ENCODE measurements at regions not wholly inside any gene's neighbourhood (a gene's known extent, or its start where the extent isn't known, plus 50 kb on each side); places are given as distances from the start of the nearest gene placed in this dataset.
"Not testable (repeated sequence)": the region's sequence is repeated elsewhere in the genome, so short reads cannot be mapped to it uniquely, and the experiment has no call there.

DNA sequence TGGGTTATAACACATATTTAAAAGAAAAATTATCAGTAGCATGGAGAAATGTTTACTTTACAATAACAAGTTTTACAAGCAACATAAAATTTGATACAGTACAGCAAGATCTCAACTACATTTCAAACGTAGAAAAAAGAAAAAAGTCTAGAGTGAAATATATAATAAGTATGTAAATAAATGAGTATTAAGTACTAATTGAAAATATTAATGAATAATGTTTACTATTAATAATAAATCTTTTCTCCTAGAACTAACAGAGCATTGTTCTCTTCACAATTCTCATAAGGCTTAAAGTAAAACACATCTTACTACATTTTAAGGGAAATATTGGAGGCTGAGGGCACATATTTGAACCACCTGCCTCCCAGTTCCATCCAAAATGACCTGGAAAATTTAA, 72.1 kb downstream of the TMEM212 start:
- no peak for DNase-seq (ENCODE audit: low spot score)

DNA sequence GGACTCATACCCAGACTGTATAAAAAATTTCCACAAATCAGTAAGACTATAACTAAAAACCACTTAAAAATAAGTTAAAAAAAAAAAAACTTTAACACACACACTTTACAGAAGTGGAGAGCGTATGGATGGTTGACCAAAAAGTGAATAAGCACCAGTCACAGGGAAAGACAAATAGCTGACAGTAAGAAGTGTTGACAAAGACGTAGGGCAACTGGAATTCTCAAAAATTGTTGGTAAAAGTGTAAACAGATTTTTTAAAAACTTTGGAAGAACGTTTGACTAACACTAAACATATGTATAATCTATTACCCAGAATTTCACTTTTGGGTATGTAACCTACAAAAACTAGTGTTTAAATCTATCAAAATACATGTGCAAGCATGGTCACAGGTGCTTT, 73.7 kb downstream of the TMEM212 start:
- no peak for DNase-seq (ENCODE audit: low spot score)

DNA sequence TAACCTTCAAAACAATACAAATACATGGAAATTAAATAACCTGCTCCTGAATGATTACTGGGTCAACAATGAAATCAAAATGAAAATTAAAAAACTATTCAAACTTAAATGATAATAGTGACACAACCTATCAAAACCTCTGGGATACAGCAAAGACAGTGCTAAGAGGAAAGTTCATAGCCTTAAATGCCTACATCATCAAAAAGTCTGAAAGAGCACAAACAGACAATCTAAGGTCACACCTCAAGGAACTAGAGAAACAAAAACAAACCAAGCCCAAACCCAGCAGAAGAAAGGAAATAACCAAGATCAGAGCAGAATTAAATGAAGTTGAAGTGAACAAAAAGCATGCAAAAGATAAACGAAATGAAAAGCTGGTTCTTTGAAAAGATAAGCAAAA, 79.5 kb downstream of the TMEM212 start:
- DNase-seq (ENCODE audit: low spot score), result not testable (repeated sequence)

DNA sequence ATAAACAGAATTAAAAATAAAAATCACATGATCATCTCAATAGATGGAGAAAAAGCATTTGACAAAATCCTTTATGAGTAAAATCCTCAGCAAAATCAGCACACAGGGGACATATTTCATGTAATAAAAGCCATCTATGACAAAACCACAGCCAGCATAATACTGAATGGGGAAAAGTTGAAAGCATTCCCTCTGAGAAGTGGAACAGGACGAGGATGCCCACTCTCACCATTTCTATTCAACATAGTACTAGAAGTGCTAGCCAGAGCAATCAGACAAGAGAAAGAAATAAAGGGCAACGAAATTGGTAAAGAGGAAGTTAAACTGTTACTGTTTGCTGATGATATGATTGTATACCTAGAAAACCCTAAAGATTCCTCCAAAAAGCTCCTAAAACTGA, 80.5 kb downstream of the TMEM212 start:
- not testable (repeated sequence) for DNase-seq (ENCODE audit: low spot score)

DNA sequence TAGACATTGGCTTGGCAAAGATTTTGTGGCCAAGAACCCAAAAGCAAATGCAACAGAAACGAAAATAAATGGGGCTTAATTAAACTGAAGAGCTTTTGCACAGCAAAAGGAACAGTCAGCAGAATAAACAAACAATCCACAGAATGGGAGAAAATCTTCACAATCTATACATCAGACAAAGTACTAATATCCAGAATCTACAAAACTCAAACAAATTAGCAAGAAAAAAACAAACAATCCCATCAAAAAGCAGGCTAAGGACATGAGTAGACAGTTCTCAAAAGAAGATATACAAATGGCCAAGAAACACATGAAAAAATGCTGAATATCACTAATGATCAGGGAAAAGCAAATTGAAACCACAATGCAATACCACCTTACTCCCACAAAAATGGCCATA, 81.7 kb downstream of the TMEM212 start:
- not testable (repeated sequence) for DNase-seq (ENCODE audit: low spot score)

DNA sequence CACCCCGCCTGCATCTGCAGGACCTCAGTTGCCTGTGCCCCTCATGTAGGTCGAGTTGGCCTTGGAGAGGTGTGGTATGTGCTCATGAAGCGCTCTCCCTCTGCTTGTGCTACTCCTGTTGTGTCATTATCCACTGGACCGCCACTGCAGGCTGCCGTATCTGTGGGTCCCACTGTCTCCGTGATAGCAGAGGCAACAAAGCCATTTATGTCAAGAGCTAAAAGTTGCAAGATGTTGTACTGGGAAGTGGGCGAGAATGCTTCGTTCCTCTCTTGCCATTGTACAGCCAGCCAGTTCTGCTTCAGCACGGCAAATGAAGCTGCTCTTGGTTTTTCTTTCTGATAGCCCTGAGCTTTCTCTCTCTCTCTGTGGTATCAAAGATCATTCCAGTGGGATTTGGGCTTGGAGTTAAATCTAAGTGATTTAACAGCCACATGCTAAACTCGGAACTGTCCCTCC, 89.0 kb downstream of the TMEM212 start:
- no peak for DNase-seq (ENCODE audit: low spot score)

DNA sequence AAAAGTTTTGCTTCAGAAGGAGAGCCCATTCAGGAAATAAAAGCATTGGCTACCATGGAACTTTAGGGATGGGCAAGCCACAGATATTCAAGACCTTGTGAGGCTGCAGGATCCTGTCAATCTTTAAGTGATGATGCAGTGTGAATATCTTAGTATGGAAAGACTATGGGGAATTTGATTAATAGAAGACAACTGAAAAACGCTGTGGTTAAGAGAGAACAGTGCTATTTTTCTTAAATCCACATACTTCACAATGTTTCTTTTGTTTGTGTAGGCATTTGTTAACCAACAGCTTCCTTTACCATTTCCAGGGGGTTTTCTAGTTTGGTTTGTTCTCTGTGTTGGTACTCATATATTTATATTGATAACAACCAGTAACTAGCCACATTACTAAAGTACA, 90.3 kb downstream of the TMEM212 start:
- DNase-seq (ENCODE audit: low spot score), result no peak

DNA sequence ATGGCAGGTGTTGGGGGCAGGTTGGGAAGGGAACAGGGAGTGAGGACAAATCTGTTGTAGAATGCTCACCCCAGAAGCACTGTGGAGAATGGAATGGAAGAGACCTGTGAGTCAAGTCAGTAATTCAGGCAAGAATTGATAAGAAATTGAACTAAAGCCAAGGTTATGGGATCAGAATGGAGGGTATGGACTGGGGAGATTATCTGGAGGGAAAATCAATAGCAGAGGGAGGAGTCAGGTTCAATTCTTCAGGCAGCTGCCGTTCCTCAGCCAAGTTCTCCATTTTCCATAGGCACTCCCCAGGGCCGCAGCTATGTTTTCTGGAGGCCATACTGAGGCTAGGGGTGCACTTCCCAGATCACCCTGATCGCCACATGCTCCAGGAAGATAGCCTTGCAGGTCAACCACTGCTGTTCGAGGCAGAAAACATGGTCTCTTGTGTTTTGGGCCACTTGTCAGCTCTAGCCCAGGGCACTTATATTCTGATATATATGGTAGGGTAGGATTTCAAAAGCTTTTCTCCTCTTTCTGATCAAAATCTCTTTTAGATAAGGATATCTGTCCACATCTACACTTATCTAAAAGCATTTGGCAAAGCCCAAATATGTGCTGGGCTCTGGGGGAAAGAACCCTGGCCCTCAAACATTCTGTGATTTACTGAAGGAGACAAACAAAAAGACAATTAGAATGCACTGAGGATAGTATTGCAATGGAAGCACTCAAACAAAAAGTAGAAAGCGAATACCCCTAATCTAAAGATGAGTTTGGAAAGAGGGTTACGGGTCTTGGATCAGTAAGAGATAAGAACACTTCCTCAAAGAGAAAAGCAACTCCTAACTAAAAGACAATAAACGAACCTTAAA, 92.3 kb downstream of the TMEM212 start:
- no peak for DNase-seq (ENCODE audit: low spot score)

DNA sequence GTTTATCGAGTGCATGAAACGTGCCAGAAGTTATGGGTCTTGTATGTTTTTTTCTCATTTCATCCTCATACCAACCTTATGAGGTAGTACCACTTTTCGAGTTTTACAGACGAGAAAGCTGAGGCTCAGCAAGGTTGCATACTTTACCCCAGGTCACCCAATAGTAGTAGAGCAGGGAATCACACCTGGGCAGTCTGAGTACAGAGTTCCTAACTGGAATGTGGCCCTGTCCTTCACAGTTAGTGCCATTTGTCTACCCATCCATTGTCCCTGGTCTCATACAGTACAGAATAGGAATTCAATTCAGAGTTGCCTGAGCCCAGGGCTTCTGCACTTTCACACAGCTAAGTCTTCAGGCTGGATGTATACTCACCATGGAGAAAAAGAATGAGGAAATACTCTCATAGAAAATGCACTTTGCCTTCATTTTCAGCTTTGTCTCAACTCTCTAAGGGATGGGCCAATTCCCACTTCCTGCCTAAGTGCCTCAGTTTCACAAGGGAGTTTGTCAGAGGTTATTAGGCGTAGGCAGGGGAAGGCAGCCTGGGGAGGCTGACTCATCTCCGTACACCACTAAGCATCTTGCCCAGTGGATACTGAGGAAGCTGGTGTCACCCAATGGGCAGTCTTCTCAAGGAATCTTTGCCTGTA, 93.2 kb downstream of the TMEM212 start:
- peak; percentile 61 for DNase-seq (ENCODE audit: low spot score)

DNA sequence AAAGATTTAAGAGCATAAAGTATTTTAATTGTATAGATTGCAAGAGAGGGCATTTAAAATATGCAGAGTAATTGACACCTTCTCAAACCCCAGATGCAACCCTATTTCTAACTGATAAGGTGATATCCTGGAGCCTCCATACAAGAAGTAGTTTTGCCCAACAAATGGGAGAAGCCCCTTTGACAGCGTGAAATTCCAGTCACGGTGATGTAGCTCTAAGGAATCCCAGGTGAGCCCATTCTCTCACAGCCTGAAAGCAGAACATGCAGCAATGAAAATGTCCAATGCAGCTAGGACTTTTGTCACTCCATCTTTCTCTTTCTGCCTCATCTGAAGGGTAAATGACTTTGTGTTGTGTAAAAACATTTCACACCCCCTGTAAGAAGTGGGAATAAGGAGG, 96.4 kb downstream of the TMEM212 start:
- no peak for DNase-seq (ENCODE audit: low spot score)

DNA sequence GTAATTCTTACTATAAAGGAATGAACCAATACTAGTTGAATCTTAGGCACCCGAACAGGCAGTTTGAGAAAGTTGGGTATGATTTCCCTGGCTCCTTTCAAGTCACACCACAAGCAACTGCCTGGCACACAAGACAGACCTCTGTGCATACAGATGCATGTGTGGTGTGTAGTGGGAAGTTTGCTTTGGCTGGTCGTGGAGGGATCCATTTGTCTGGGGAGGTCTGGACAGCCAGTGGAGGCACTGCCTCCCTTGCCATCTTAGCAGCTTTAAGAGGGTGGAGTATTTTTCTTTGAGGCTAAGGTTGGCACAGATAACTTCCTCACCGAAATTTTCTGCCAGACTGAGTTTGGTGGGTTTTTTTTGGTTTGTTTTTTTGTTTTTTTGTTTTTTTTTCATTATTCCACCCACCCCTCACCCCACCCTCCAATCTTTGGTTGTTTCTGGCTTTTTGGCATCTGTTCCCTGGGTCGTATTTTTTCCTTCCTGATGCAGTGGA, 97.1 kb downstream of the TMEM212 start:
- DNase-seq (ENCODE audit: low spot score), result no peak

DNA sequence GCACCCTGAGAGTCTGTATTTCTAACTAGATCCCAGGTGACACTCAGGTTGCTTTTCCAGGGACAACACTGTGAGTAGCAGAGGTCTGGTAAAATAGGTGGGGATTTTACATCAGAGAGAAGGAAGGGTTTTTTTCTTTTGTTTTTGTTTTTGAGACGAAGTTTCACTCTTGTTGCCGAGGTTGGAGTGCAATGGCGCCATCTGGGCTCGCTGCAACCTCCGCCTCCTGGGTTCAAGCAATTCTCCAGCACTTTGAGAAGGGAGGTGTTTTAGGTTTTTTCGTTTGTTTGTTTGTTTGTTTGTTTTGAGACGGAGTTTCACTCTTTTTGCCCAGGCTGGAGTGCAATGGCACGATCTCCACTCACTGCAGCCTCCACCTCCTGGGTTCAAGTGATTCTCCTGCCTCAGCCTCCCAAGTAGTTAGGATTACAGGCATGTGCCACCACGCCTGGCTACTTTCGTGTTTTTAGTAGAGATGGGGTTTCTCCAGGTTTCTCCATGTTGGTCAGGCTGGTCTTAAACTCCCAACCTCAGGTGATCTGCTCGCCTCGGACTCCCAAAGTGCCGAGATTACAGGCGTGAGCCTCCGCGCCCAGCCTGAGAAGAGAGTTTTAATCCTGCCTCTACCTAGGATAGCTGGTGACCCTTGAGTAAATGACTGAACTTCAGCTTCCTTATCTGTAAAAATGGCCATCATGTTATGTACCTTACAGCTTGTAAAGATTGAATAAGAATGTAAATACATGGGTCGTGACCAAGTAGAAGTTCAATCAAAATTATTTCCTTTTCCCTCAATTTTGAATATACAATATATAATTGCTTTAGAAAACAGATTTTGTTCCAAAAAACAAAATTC, 95.9 kb upstream of the FNDC3B start:
- DNase-seq (ENCODE audit: low spot score), result no peak

DNA sequence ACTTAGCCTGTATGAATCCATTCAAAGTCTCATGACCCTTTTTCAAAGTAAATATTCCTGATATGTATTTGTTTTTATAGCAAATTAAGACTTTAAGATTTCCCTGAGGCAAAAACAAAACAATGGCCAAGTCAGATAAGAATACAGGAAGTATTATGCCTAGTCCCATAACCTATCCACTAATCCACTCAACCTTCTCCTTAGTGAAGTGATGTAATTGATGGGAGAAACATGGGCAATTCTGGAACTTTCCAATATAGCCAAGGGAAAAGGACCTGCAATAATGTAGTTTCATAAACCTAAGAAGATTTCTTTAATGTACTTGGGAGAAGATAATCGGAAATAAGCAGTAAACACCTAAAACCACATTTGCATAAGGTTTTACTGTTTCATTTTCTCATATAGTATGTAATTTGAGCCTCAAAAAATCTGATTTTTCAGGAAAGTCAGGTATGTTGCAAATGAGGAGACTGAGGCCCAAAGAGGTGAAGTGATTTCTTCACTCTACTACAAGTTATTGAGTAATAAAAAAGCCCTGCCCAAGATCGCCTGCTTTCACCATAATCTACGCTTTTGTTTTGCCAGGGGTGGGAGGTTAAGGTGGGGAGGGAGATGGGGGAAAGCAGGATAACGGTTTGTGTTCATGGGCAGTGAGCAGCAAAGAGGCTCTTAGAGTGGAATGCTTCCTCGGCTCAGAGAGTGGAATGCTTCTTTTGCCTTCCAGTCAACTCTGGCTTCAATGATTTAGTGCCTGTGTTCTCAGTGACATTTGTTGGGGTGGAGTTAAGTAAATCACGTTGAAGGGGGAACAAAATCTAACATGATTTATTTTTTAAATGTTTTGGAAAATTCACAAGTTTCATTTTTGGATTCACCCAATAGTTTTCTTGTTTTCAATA, 95.0 kb upstream of the FNDC3B start:
- DNase-seq (ENCODE audit: low spot score), result peak; percentile 35

DNA sequence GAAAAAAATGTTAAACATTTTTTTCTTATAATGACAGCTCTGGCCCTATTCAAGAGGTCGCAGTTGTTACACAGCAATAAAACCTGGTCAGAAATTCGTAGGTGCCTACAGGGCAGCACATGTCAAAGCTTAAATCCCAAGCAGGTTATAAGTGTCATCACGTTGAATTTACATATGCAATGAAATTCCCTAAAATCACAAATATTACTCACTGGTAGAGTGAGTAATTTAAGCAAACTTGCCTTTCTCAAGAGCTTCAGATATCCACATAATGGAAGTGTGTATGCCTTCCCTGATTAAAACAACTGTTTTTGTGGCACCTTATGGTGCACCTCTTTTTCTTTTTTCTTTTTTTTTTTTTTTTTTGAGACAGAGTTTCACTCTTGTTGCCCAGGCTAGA, 90.7 kb upstream of the FNDC3B start:
- no peak for DNase-seq (ENCODE audit: low spot score)

DNA sequence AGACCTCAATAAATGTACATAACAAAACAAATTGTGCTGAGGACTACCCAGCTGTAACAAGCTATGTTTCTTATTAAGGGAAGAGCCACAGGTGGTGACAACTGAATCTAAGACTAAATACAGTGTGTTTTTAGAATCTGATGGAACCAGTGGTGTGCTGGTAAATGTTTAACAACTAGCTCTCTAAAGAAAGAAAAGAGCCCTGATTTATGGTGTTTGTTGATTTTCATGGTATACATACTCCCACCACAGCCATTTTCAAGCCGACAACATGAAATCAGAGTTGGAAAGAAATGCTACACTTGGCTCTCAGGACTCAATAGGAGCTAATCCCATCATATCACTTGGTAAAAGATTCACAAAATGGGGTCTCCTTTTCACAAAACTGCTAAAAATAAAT, 89.8 kb upstream of the FNDC3B start:
- no peak for DNase-seq (ENCODE audit: low spot score)

DNA sequence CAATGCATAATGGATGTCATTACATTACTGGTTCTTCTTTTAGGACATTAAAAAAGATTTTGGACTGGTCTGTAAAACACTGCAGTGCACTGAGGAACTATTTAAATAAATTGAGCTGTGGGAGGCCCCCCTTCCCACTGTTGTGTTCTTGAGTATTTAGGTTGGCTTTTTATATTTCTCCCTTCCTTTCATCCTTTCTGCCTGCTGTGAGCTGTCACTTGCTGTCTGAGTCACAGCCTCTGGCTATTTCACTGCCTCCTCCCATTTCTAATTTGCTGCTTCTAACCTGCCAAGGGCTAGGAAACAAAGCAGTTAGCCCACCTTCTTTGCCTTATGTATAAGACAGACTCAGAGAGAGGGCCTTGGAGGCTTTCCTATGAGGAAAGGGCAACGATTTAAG, 89.0 kb upstream of the FNDC3B start:
- DNase-seq (ENCODE audit: low spot score), result peak; percentile 64

DNA sequence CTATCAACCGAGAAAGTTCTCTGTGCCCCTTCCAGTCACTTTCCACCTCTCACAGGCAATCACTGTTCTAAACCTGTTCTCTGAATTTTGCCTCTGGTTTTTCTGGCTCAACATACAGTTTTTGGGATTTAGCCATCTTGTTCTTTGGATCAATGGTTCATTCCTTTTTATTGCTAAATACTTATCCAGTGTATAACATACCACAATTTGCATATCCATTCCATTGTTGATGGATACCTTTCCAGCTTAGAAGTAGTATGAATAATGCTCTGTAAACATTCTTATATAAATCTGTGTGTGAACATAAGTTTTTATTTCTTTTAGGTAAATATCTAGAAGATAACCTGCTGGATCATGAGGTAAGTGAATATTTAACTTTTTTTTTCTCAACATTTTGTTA, 87.8 kb upstream of the FNDC3B start:
- DNase-seq (ENCODE audit: low spot score), result no peak

DNA sequence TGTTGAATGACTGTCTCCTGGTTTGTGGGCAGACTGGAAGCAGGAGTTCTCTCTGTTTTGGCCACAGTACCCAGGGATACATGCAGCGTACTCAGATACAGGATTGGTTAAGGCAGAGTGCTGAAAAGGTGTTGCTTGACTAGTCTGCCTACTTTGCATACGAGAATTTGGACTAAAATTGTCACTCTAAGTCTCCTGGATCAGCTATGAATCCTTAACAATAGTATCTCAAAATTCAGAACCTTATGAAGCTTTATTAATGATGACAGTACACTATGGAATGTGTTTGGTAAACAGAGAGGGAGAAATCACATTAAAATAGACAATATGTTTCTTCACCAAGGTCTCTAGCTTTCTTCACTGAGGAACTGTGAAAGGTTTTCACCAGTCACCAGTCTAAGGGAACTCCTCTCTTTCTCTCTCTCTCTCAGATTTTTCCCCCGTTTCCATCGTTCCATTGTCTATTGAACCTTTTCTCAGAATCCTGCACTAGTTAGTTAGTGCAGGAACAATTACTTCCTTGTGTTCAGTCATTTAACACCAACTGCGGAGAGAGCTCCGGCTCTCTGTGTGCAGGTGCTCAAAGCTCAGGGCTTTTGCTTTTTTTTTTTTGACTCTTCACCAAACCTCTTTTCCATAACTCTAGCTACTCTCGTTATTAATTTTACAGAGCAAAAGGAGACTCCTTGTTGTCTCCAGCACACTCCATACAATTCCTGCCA, 85.9 kb upstream of the FNDC3B start:
- no peak for DNase-seq (ENCODE audit: low spot score)

DNA sequence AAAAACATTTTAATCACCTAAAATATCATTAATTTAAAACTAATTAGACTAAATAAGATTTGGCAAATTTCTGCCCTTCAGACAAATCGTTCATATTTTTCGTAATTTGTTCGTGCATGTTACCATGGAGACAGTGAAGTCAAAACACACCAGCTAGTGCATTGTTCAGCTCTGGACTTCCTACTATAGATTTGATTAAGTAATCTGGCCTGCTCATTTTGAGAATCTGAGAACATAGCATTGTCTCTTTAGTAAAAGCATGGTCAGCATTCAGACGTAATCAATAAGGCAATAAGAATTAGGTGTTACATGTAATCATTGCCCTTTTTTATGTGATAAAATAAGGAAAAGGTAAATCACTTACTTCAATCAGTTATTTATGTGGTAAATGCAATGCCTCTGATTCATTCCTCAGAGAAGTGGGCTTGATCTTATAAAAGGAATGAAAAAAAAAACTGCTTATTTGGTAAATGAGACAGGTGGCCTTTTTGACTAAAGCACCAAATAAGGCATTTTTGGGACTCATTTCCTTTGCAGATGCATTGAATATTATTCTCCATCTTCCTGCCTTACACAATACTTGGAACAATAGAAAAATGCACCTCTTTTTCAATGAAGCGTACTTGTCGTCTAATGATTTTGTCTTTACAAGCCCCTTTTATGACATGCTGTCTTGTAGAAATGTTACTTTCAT, 84.5 kb upstream of the FNDC3B start:
- DNase-seq (ENCODE audit: low spot score), result no peak

DNA sequence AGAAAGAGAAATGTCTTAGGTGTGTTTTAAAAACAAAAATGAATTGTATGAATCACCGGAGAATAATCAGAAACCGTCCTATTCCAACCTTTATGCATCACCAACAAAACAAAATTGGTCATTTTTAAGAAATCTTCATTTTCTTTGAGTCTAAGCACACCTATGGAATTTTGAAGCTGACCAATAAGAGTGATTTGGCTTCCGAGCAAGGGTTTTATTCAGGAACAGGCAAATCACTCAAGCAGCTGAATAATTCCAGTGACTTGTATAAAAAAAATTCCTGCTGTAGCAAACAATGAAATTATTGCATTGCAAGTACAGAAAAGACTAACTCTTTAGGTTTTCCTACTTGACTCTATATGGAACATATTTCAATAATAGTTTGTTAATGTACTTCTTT, 83.8 kb upstream of the FNDC3B start:
- no peak for DNase-seq (ENCODE audit: low spot score)
